Caco-2 (cell line): ENCODE measurements at regions not wholly inside any gene's neighbourhood (a gene's known extent, or its start where the extent isn't known, plus 50 kb on each side); places are given as distances from the start of the nearest gene placed in this dataset.

Experiments used
- BruUV-seq: library from RNA; stranded (reverse); fragments of 400-500 nt; replicated peaks from 2 replicates; lab custom pipeline; 2021; lab: Mats Ljungman, UMichigan
- CTCF ChIA-PET: fragments of 300-600 bp; sonication (Branson Sonifier 250); formaldehyde crosslinking; loops from one replicate; lab custom pipeline; 2022; ENCODE audit warnings: antibody characterized with exemption; lab: Charles Lee
- POLR2A ChIA-PET: fragments of 300-600 bp; sonication (Branson Sonifier 250); formaldehyde crosslinking; loops from one replicate; lab custom pipeline; 2022; ENCODE audit warnings: antibody characterized with exemption; lab: Charles Lee
- DNase-seq, 2 experiments: peaks; one replicate each; pipeline versions ENCODE4 v3.0.0 to v3.0.0-alpha.2; 2020 to 2022
- H3K27me3 ChIP-seq: replicated peaks from 2 replicates; pipeline ENCODE4 v1.6.0; 2011; ENCODE audit warnings: low read length; ENCODE audit not compliant: control insufficient read depth, insufficient read depth
- H3K36me3 ChIP-seq: 2 replicates; pipeline ENCODE4 v1.5.1; 2011; ENCODE audit warnings: low read length; ENCODE audit not compliant: control insufficient read depth, insufficient read depth
- H3K4me1 ChIP-seq: fragments of 250-450 bp; sonication (Bioruptor Pico); 2 replicates; pipeline ENCODE4 v1.5.1; 2020; ENCODE audit warnings: mild to moderate bottlenecking
- H3K4me3 ChIP-seq: 2 replicates; pipeline ENCODE4 v1.5.1; 2011; ENCODE audit warnings: low read depth, mild to moderate bottlenecking, control low read depth, low read length
- H3K9me3 ChIP-seq: fragments of 250-450 bp; sonication (Bioruptor Pico); 2 replicates; pipeline ENCODE4 v1.5.1; 2020; ENCODE audit warnings: mild to moderate bottlenecking, moderate library complexity
- H3K27ac Mint-ChIP-seq: one replicate; pipeline ENCODE4 v1.8.0; 2022; ENCODE audit warnings: mixed read lengths; ENCODE audit not compliant: unreplicated experiment
- H3K27me3 Mint-ChIP-seq: one replicate; pipeline ENCODE4 v1.8.0; 2022; ENCODE audit warnings: mixed read lengths; ENCODE audit not compliant: insufficient read depth, unreplicated experiment
- H3K36me3 Mint-ChIP-seq: one replicate; pipeline ENCODE4 v1.8.0; 2022; ENCODE audit warnings: mild to moderate bottlenecking, mixed read lengths; ENCODE audit not compliant: insufficient read depth, unreplicated experiment
- H3K4me1 Mint-ChIP-seq: one replicate; pipeline ENCODE4 v1.8.0; 2022; ENCODE audit warnings: low read depth, mixed read lengths; ENCODE audit not compliant: unreplicated experiment
- H3K4me3 Mint-ChIP-seq: one replicate; pipeline ENCODE4 v1.8.0; 2022; ENCODE audit warnings: mild to moderate bottlenecking, moderate library complexity, mixed read lengths; ENCODE audit not compliant: unreplicated experiment
- H3K9me3 Mint-ChIP-seq: one replicate; pipeline ENCODE4 v1.8.0; 2022; ENCODE audit warnings: mixed read lengths; ENCODE audit not compliant: unreplicated experiment
- CTCF ChIP-seq, 2 experiments: fragments of 200-600 bp in 1 of 2; IDR thresholded peaks; 1 replicate in 1 of 2; 2 replicates in 1 of 2; pipeline versions ENCODE4 v1.5.1 to v1.8.0; 2011 to 2022; ENCODE audit warnings: antibody characterized with exemption in 1 of 2, control low read depth in 1 of 2, inconsistent platforms in 1 of 2, low read depth in 1 of 2, low read length in 1 of 2, mild to moderate bottlenecking in 1 of 2, moderate library complexity in 1 of 2; ENCODE audit not compliant: insufficient read depth in 1 of 2, severe bottlenecking in 1 of 2, unreplicated experiment in 1 of 2
- intact Hi-C: fragments of 100-400 bp; cut with micrococcal nuclease; formaldehyde crosslinking; loops from one replicate; pipeline ENCODE4 v1.10.0; 2022; ENCODE audit not compliant: unreplicated experiment

GRCh38 chrX:65610481-65610880 lies 57.0 kb upstream of the MSN start:
- no peaks in the 10 kb centered on the region for H3K4me1 ChIP-seq
- Mint-ChIP-seq H3K27ac (no peak overlapping the region), H3K27me3 (peaks cover 4% of the 10 kb centered on the region), H3K4me1 (no peaks in the 10 kb centered on the region), H3K36me3 (no peaks in the 10 kb centered on the region), H3K4me3 (no peak overlapping the region), H3K9me3 (no peaks in the 10 kb centered on the region)
- no peak overlapping the region for H3K4me3 ChIP-seq
- H3K36me3 ChIP-seq, result no peaks in the 10 kb centered on the region
- intact Hi-C loops, result no loop called here
- BruUV-seq, result no TSS peak
- DNase-seq, result no peak
- no peaks in the 10 kb centered on the region for H3K9me3 ChIP-seq
- CTCF ChIA-PET, result no interaction called here
- no peaks in the 10 kb centered on the region for H3K27me3 ChIP-seq
- no peak for TF ChIP-seq CTCF (IDR thresholded peaks at IDR 0.05; ENCODE audit: insufficient read depth in 1 of 2, low read depth in 1 of 2, low read length in 1 of 2, severe bottlenecking in 1 of 2, unreplicated experiment in 1 of 2)
- POLR2A ChIA-PET, result no interaction called here

GRCh38 chrX:65610040-65610439 lies 57.4 kb upstream of the MSN start:
- Mint-ChIP-seq H3K36me3 (no peaks in the 10 kb centered on the region), H3K4me1 (no peaks in the 10 kb centered on the region), H3K4me3 (no peak overlapping the region), H3K27ac (no peak overlapping the region), H3K9me3 (no peaks in the 10 kb centered on the region), H3K27me3 (peaks cover 4% of the 10 kb centered on the region)
- H3K4me1 ChIP-seq, result no peaks in the 10 kb centered on the region
- no peak for TF ChIP-seq CTCF (IDR thresholded peaks at IDR 0.05; ENCODE audit: insufficient read depth in 1 of 2, low read depth in 1 of 2, low read length in 1 of 2, severe bottlenecking in 1 of 2, unreplicated experiment in 1 of 2)
- no peaks in the 10 kb centered on the region for H3K27me3 ChIP-seq
- CTCF ChIA-PET, result no interaction called here
- intact Hi-C loops, result no loop called here
- H3K9me3 ChIP-seq, result no peaks in the 10 kb centered on the region
- DNase-seq, result no peak
- POLR2A ChIA-PET, result no interaction called here
- H3K4me3 ChIP-seq, result no peak overlapping the region
- no peaks in the 10 kb centered on the region for H3K36me3 ChIP-seq
- BruUV-seq, result no TSS peak

- Histone ChIP-seq H3K4me1 (no peaks in the 10 kb centered on the region), H3K9me3 (no peaks in the 10 kb centered on the region), H3K36me3 (no peaks in the 10 kb centered on the region), H3K27me3 (no peaks in the 10 kb centered on the region), H3K4me3 (no peak overlapping the region)
- ChIA-PET CTCF (no interaction called here), POLR2A (no interaction called here)
- H3K4me1 Mint-ChIP-seq, result no peaks in the 10 kb centered on the region
- intact Hi-C loops, result no loop called here
- H3K9me3 Mint-ChIP-seq, result no peaks in the 10 kb centered on the region
- no peak overlapping the region for H3K27ac Mint-ChIP-seq
- no peak overlapping the region for H3K4me3 Mint-ChIP-seq
- H3K27me3 Mint-ChIP-seq, result peaks cover 7% of the 10 kb centered on the region
- DNase-seq, result no peak
- BruUV-seq, result no TSS peak
- H3K36me3 Mint-ChIP-seq, result no peaks in the 10 kb centered on the region
- no peak for TF ChIP-seq CTCF (IDR thresholded peaks at IDR 0.05; ENCODE audit: insufficient read depth in 1 of 2, low read depth in 1 of 2, low read length in 1 of 2, severe bottlenecking in 1 of 2, unreplicated experiment in 1 of 2)
Measured at GRCh38 chrX:65609237-65609636, 58.2 kb upstream of the MSN start.
